GM12875 (cell line): ENCODE measurements at regions not wholly inside any gene's neighbourhood (a gene's known extent, or its start where the extent isn't known, plus 50 kb on each side); places are given as distances from the start of the nearest gene placed in this dataset.

Experiments
- H3K4me3 ChIP-seq: one replicate; pipeline ENCODE4 v1.5.1; 2011; ENCODE audit warnings: low read depth, low read length, control low read depth
- TF ChIP-seq, protein P1 (sequence below): IDR thresholded peaks from 2 replicates; pipeline ENCODE4 v1.5.1; 2011; ENCODE audit warnings: low read depth, mild to moderate bottlenecking, control low read depth, inconsistent platforms, low read length, moderate library complexity, borderline replicate concordance; ENCODE audit not compliant: insufficient read depth

DNA sequence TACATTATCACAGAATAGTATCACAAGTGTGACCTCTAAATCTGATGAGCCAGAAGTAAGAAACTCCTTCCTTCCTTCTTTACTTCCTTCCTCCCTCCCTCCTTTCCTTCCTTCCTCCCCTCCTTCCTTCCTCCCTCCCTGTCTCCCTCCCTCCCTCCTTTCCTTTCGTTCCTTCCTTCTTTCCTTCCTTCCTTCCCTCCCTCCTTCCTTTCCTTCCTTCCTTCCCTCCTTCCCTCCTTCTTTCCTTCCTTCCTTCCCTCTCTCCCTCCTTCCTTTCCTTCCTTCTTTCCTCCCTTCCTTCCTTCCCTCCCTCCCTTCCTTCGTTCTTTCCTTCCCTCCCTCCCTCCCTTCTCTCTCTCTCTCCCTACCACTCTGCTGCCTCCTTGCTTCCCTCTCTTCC is 359.2 kb downstream of the OSR1 start:
- no peak overlapping the region for H3K4me3 ChIP-seq
- TF ChIP-seq, protein P1, sequence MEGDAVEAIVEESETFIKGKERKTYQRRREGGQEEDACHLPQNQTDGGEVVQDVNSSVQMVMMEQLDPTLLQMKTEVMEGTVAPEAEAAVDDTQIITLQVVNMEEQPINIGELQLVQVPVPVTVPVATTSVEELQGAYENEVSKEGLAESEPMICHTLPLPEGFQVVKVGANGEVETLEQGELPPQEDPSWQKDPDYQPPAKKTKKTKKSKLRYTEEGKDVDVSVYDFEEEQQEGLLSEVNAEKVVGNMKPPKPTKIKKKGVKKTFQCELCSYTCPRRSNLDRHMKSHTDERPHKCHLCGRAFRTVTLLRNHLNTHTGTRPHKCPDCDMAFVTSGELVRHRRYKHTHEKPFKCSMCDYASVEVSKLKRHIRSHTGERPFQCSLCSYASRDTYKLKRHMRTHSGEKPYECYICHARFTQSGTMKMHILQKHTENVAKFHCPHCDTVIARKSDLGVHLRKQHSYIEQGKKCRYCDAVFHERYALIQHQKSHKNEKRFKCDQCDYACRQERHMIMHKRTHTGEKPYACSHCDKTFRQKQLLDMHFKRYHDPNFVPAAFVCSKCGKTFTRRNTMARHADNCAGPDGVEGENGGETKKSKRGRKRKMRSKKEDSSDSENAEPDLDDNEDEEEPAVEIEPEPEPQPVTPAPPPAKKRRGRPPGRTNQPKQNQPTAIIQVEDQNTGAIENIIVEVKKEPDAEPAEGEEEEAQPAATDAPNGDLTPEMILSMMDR, result no peak

GRCh38 chr2:18998491-18998890 is 359.9 kb downstream of the OSR1 start:
- H3K4me3 ChIP-seq, result no peak overlapping the region
- TF ChIP-seq, protein P1, result no peak

GRCh38 chr2:18993756-18994338 is 364.6 kb downstream of the OSR1 start:
- H3K4me3 ChIP-seq, result no peak overlapping the region
- TF ChIP-seq, protein P1, result no peak

DNA sequence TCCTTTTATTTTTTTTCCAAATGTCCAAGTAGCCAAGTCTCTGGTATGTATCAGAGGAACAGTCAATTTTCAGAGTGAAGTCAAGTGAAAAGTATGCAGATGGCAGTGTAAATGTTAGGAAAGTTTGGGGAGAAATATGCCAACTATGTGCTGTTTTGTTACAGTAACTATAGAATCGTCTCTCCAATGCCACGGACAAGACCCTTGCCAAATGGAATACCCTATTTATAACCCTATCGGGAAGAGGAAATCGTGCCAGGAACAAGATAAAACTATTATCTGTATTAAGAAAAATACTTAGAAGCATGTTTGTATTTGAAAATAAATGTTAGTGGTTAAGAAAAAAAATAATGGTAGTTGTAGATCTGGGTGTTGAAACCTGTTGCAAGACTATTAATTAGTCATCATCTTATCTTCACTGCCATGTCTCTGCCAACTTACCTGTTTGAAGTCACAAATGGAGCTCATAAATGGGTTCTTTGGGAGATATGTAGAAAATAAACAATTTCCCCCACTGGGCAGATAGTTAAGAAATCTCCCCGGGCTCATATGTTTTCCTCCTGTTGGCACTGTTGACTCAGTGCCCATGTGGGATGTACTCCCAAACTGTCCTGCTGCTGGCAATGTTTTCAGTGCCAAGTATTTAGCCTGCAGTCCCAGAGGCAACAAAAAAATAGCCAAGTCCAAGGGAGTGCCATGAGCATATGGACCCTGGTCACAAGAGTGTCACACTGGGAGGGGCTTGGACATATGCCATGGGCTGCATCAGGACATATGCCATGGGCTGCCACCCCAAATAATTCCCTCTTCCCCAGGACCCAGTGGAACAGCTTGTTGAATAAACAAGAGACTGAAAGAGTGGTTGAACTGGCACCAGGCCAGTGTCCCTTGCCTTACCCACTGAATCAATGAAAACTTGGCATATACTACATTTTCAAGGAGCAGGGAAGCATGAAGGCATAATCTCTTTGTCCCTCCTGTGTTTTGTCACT is 366.9 kb downstream of the OSR1 start:
- TF ChIP-seq, protein P1, result no peak
- H3K4me3 ChIP-seq, result no peak overlapping the region

DNA sequence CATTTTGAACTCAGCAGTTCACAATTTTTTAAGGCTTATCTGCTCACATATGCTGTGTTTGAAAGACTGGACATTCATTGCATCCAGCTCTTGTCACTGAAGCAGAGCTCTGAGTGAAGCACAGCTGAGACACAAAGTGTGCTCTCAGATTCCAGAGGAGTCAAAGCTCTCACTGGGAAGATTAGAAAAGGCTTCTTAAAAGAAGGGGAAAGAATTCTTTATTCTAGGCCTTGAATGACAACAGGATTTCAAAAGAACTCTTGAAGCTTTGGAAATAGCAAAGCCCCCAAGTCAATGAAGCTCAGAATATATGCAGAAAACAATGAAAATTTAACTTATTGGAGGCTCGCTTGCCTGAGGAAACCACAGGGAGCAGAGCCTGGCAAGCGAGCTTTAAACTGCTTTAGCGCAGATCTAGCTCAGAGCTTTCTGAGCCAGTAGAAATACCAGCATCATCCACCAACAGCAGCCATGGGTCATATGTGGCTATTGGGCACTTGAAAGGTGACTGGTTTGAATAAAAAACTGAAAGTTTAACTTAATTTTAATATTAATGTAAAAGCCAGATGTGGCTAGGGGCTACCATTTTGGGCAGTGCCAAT is 369.7 kb downstream of the OSR1 start:
- H3K4me3 ChIP-seq, result no peak overlapping the region
- TF ChIP-seq, protein P1, result no peak

DNA sequence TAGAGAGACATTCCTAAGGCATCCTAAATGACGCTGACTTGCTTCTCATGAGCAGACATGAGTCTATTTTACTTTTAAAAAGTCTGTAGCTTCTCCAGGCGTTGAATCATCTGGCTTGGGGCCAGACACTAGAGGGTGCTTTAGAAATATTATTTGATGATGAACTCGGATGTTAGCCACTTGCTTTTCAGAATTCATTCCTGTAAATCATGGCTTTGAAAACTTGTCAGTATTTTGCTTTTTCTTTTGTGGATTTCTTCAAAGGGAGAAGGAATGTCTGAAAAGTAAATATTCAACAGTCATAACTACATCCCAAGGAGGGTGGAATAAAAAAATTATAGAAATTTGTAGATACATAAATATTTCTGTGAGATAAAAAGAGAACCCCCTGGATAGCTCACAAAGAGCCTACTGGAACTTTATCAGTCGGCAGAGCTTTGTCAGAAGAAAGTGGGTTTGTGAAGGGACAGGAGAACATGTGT is 370.8 kb downstream of the OSR1 start:
- TF ChIP-seq, protein P1, result no peak
- H3K4me3 ChIP-seq, result no peak overlapping the region
